HepG2 (cell line): ENCODE measurements at regions not wholly inside any gene's neighbourhood (a gene's known extent, or its start where the extent isn't known, plus 50 kb on each side); places are given as distances from the start of the nearest gene placed in this dataset.

Source experiments
- NFE2 ChIP-seq: sonication (generic); formaldehyde crosslinking; IDR thresholded peaks from 2 replicates; pipeline ENCODE4 v1.4.0; 2020; ENCODE audit warnings: missing genetic modification reagents
- POLR2A ChIP-seq, 2 experiments: IDR thresholded peaks; 2 replicates each; pipeline ENCODE4 v1.6.1; 2011; ENCODE audit warnings: low read depth in 2 of 2, low read length in 2 of 2, mild to moderate bottlenecking in 1 of 2, moderate library complexity in 1 of 2; ENCODE audit not compliant: insufficient read depth in 1 of 2
- POLR2AphosphoS5 ChIP-seq: IDR thresholded peaks from 2 replicates; pipeline ENCODE4 v1.6.1; 2012; ENCODE audit warnings: low read depth, low read length
- RBAK ChIP-seq: sonication (generic); formaldehyde crosslinking; IDR thresholded peaks from 2 replicates; pipeline ENCODE4 v1.5.1; 2020; ENCODE audit warnings: mild to moderate bottlenecking, missing genetic modification reagents
- ZNF331 ChIP-seq: sonication (generic); formaldehyde crosslinking; IDR thresholded peaks from 2 replicates; pipeline ENCODE4 v1.4.0; 2020; ENCODE audit warnings: missing genetic modification reagents
- TF ChIP-seq, protein P1 (sequence below): sonication (generic); formaldehyde crosslinking; IDR thresholded peaks from 2 replicates; pipeline ENCODE4 v1.5.0; 2020; ENCODE audit warnings: mild to moderate bottlenecking, missing genetic modification reagents, moderate library complexity
- TF ChIP-seq, protein P2 (sequence below): sonication (generic); formaldehyde crosslinking; IDR thresholded peaks from 2 replicates; pipeline ENCODE4 v1.8.1; 2023; ENCODE audit warnings: missing genetic modification reagents, inconsistent platforms, borderline replicate concordance

DNA sequence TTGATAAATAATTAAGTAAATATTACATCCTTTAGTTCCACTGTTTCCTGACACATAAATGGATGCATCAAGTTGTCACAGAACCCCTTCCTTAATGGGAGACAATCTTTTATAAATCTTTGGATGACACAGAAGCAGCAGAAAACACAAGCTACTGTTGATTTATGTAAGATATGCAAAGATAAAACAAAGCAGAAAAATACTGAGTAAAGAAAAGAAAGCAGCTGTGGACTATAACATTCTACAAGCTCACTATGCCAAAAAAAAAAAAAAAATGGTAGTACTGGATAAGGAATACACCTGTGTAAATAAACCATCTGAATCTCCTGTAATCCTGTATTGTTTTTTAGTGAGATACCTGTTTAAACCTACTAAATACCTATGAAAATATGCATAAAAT is 92.0 kb upstream of the FAM180A start:
- TF ChIP-seq, protein P1, sequence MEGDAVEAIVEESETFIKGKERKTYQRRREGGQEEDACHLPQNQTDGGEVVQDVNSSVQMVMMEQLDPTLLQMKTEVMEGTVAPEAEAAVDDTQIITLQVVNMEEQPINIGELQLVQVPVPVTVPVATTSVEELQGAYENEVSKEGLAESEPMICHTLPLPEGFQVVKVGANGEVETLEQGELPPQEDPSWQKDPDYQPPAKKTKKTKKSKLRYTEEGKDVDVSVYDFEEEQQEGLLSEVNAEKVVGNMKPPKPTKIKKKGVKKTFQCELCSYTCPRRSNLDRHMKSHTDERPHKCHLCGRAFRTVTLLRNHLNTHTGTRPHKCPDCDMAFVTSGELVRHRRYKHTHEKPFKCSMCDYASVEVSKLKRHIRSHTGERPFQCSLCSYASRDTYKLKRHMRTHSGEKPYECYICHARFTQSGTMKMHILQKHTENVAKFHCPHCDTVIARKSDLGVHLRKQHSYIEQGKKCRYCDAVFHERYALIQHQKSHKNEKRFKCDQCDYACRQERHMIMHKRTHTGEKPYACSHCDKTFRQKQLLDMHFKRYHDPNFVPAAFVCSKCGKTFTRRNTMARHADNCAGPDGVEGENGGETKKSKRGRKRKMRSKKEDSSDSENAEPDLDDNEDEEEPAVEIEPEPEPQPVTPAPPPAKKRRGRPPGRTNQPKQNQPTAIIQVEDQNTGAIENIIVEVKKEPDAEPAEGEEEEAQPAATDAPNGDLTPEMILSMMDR (CRISPR knock-in tag), result no peak
- TF ChIP-seq, protein P2, sequence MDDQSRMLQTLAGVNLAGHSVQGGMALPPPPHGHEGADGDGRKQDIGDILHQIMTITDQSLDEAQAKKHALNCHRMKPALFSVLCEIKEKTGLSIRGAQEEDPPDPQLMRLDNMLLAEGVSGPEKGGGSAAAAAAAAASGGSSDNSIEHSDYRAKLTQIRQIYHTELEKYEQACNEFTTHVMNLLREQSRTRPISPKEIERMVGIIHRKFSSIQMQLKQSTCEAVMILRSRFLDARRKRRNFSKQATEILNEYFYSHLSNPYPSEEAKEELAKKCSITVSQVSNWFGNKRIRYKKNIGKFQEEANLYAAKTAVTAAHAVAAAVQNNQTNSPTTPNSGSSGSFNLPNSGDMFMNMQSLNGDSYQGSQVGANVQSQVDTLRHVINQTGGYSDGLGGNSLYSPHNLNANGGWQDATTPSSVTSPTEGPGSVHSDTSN, result no peak
- no peak for TF ChIP-seq NFE2 (CRISPR knock-in tag)
- no peak for TF ChIP-seq RBAK (CRISPR knock-in tag)
- no peak for TF ChIP-seq POLR2A (IDR thresholded peaks at IDR 0.05; ENCODE audit: insufficient read depth in 1 of 2, low read depth in 2 of 2, low read length in 2 of 2)
- TF ChIP-seq ZNF331 (CRISPR knock-in tag), result no peak
- TF ChIP-seq POLR2AphosphoS5, result no peak
